ENCODE measurements at regions not wholly inside any gene's neighbourhood (a gene's known extent, or its start where the extent isn't known, plus 50 kb on each side); places are given as distances from the start of the nearest gene placed in this dataset.
A peak's percentile ranks its signal among the peaks of the same experiment; 100 is the strongest.
"Not testable (repeated sequence)": the region's sequence is repeated elsewhere in the genome, so short reads cannot be mapped to it uniquely, and the experiment has no call there.

- no peak for DNase-seq
Measured at GRCh38 chrX:129071390-129071789, 451.9 kb downstream of the SMARCA1 start.

- no peak for DNase-seq
Measured at GRCh38 chrX:129065895-129066294, 457.4 kb downstream of the SMARCA1 start.

GRCh38 chrX:129058405-129058804 is 464.9 kb downstream of the SMARCA1 start:
- no peak for DNase-seq

GRCh38 chrX:129043138-129043537 is 480.2 kb downstream of the SMARCA1 start:
- no peak for DNase-seq

GRCh38 chrX:129041319-129041718 is 482.0 kb downstream of the SMARCA1 start:
- no peak for DNase-seq

GRCh38 chrX:129040124-129040523 is 483.2 kb downstream of the SMARCA1 start:
- DNase-seq = no peak

- no peak for DNase-seq
Measured at GRCh38 chrX:129039176-129039575, 484.1 kb downstream of the SMARCA1 start.

GRCh38 chrX:129037389-129037788 is 485.9 kb downstream of the SMARCA1 start:
- DNase-seq = no peak

- no peak for DNase-seq
Measured at GRCh38 chrX:129035180-129035579, 488.1 kb downstream of the SMARCA1 start.

GRCh38 chrX:129034196-129034595 is 489.1 kb downstream of the SMARCA1 start:
- no peak for DNase-seq

GRCh38 chrX:129026202-129026601 is 497.1 kb downstream of the SMARCA1 start:
- no peak for DNase-seq

GRCh38 chrX:129025376-129025775 is 497.9 kb downstream of the SMARCA1 start:
- DNase-seq = no peak

GRCh38 chrX:129019412-129019811 is 503.9 kb downstream of the SMARCA1 start:
- DNase-seq = no peak

- DNase-seq = no peak
Measured at GRCh38 chrX:129015381-129015780, 507.9 kb downstream of the SMARCA1 start.

- DNase-seq = no peak
Measured at GRCh38 chrX:129013574-129013973, 509.7 kb downstream of the SMARCA1 start.

- DNase-seq = no peak
Measured at GRCh38 chrX:129007631-129008030, 515.7 kb downstream of the SMARCA1 start.

GRCh38 chrX:129006491-129006890 is 516.8 kb downstream of the SMARCA1 start:
- DNase-seq = no peak

- DNase-seq = no peak
Measured at GRCh38 chrX:129000797-129001196, 522.5 kb downstream of the SMARCA1 start.

- peak; percentile 25 for DNase-seq
Measured at GRCh38 chrX:129000018-129000417, 523.3 kb downstream of the SMARCA1 start.

GRCh38 chrX:128992107-128992971 is 531.0 kb downstream of the SMARCA1 start:
- no peak for DNase-seq

- no peak for DNase-seq
Measured at GRCh38 chrX:128975745-128976144, 547.5 kb downstream of the SMARCA1 start.

GRCh38 chrX:128973033-128973432 is 550.3 kb downstream of the SMARCA1 start:
- DNase-seq = no peak

- DNase-seq = no peak
Measured at GRCh38 chrX:128961290-128961689, 562.0 kb downstream of the SMARCA1 start.

- DNase-seq = not testable (repeated sequence)
Measured at GRCh38 chrX:128954697-128955096, 568.6 kb downstream of the SMARCA1 start.

- no peak for DNase-seq
Measured at GRCh38 chrX:128931071-128931470, 592.2 kb downstream of the SMARCA1 start.

Data from SHP77 treated with DMSO at 0.1 percent for 48 hours (cell line).